Endothelial cell of umbilical vein (primary cell): ENCODE measurements at regions not wholly inside any gene's neighbourhood (a gene's known extent, or its start where the extent isn't known, plus 50 kb on each side); places are given as distances from the start of the nearest gene placed in this dataset.

Source experiments
- BruUV-seq: library from RNA; stranded (reverse); fragments of 400-500 nt; replicated peaks from 2 replicates; lab custom pipeline; 2021; lab: Mats Ljungman, UMichigan
- CTCF ChIA-PET: fragments of 300-600, 350-600 bp; sonication (Branson Sonifier 250); formaldehyde crosslinking; loops from one replicate; lab custom pipeline; 2021; ENCODE audit warnings: antibody characterized with exemption, inconsistent platforms; lab: Charles Lee
- POLR2A ChIA-PET: fragments of 300-600, 350-600 bp; sonication (Branson Sonifier 250); formaldehyde crosslinking; loops from one replicate; lab custom pipeline; 2021; ENCODE audit warnings: antibody characterized with exemption, inconsistent platforms; lab: Charles Lee
- DNase-seq: peaks from one replicate; pipeline ENCODE4 v3.0.0-alpha.2; 2011; ENCODE audit warnings: low read depth, low spot score
- FAIRE-seq: peaks from 2 replicates; lab custom pipeline; 2011; peaks lifted over from hg19 to GRCh38; lab: Jason Lieb, UNC
- H2AFZ ChIP-seq: 2 replicates; pipeline ENCODE4 v1.6.0; 2012; ENCODE audit warnings: low read depth, low read length, control low read depth, inconsistent platforms
- H3K27ac ChIP-seq: 2 replicates; pipeline ENCODE4 v1.5.1; 2011; ENCODE audit warnings: low read depth, mild to moderate bottlenecking, control low read depth, low read length, moderate library complexity; ENCODE audit not compliant: insufficient read depth
- H3K27me3 ChIP-seq, 2 experiments: 2 replicates each; pipeline versions ENCODE4 v1.6.0 to v1.6.1; 2011; ENCODE audit warnings: low read length in 2 of 2, mixed read lengths in 1 of 2; ENCODE audit not compliant: control insufficient read depth in 2 of 2, insufficient read depth in 2 of 2
- H3K36me3 ChIP-seq, 2 experiments: 2 replicates in 1 of 2; 3 replicates in 1 of 2; pipeline ENCODE4 v1.5.1; 2011; ENCODE audit warnings: low read length in 2 of 2, mild to moderate bottlenecking in 1 of 2, moderate library complexity in 1 of 2; ENCODE audit not compliant: control insufficient read depth in 2 of 2, insufficient read depth in 2 of 2; ENCODE audit errors: extremely low read depth in 1 of 2
- H3K4me1 ChIP-seq: 3 replicates; pipeline ENCODE4 v1.5.1; 2011; ENCODE audit warnings: mild to moderate bottlenecking, low read length; ENCODE audit not compliant: control insufficient read depth, insufficient read depth; ENCODE audit errors: extremely low read depth
- H3K4me2 ChIP-seq: 2 replicates; pipeline ENCODE4 v1.6.1; 2011; ENCODE audit warnings: low read length, control low read depth, mixed read lengths; ENCODE audit not compliant: insufficient read depth
- H3K4me3 ChIP-seq, 3 experiments: fragments of 200-600 bp in 1 of 3; sonication (generic), shearing (Covaris generic) in 1 of 3; replicated peaks in 1 of 3; 2 replicates each; pipeline ENCODE4 v1.5.1; 2011 to 2016; ENCODE audit warnings: control low read depth in 3 of 3, low read length in 3 of 3, mild to moderate bottlenecking in 2 of 3, inconsistent platforms in 1 of 3, low read depth in 1 of 3, moderate library complexity in 1 of 3; ENCODE audit not compliant: insufficient read depth in 1 of 3
- H3K79me2 ChIP-seq: 2 replicates; pipeline ENCODE4 v1.6.0; 2012; ENCODE audit warnings: low read length, inconsistent platforms; ENCODE audit not compliant: control insufficient read depth, insufficient read depth
- H3K9ac ChIP-seq: replicated peaks from 2 replicates; pipeline ENCODE3; 2011; ENCODE audit warnings: low read length, control low read depth; ENCODE audit not compliant: insufficient read depth; ENCODE audit errors: extremely low read depth
- H3K9me1 ChIP-seq: replicated peaks from 3 replicates; pipeline ENCODE4 v1.6.0; 2011; ENCODE audit warnings: mild to moderate bottlenecking, low read length; ENCODE audit not compliant: control insufficient read depth, insufficient read depth; ENCODE audit errors: extremely low read depth
- H3K9me3 ChIP-seq: replicated peaks from 2 replicates; pipeline ENCODE4 v1.5.1; 2012; ENCODE audit warnings: low read length, inconsistent platforms; ENCODE audit not compliant: control insufficient read depth, insufficient read depth
- H4K20me1 ChIP-seq: replicated peaks from 2 replicates; pipeline ENCODE3; 2011; ENCODE audit warnings: mild to moderate bottlenecking, low read length; ENCODE audit not compliant: control insufficient read depth, insufficient read depth; ENCODE audit errors: extremely low read depth
- CTCF ChIP-seq, 2 donors: IDR thresholded peaks; 1 replicate in 1 of 2; 2 replicates in 1 of 2; pipeline ENCODE4 v1.5.1; 2011; ENCODE audit warnings: low read length in 2 of 2, mild to moderate bottlenecking in 2 of 2, moderate library complexity in 2 of 2, control low read depth in 1 of 2, inconsistent platforms in 1 of 2, low read depth in 1 of 2; ENCODE audit not compliant: insufficient read depth in 1 of 2; ENCODE audit errors: extremely low read depth in 1 of 2
- EZH2 ChIP-seq: IDR thresholded peaks from 2 replicates; pipeline ENCODE4 v1.6.1; 2012; ENCODE audit warnings: borderline replicate concordance, low read depth, mild to moderate bottlenecking, moderate library complexity, low read length, inconsistent platforms; ENCODE audit not compliant: severe bottlenecking
- FOS ChIP-seq: IDR thresholded peaks from 2 replicates; pipeline ENCODE4 v1.6.1; 2011; ENCODE audit warnings: mild to moderate bottlenecking, low read length, moderate library complexity, borderline replicate concordance; ENCODE audit not compliant: insufficient read depth
- GATA2 ChIP-seq: IDR thresholded peaks from 2 replicates; pipeline ENCODE4 v1.7.0; 2011; ENCODE audit warnings: low read depth, mild to moderate bottlenecking, moderate library complexity, mixed read lengths, low read length; ENCODE audit not compliant: insufficient read length, insufficient read depth
- JUN ChIP-seq: IDR thresholded peaks from 2 replicates; pipeline ENCODE4 v1.6.1; 2011; ENCODE audit warnings: borderline replicate concordance, low read depth; ENCODE audit not compliant: insufficient read length, insufficient read depth
- MAX ChIP-seq: IDR thresholded peaks from 2 replicates; pipeline ENCODE4 v1.6.1; 2011; ENCODE audit not compliant: insufficient read depth, insufficient read length
- MYC ChIP-seq: IDR thresholded peaks from one replicate; pipeline ENCODE4 v1.6.1; 2011; ENCODE audit warnings: mild to moderate bottlenecking, low read depth, low read length
- POLR2A ChIP-seq: IDR thresholded peaks from 2 replicates; pipeline ENCODE4 v1.6.1; 2012; ENCODE audit warnings: low read depth, mild to moderate bottlenecking, control low read depth, low read length
- POLR2AphosphoS5 ChIP-seq: IDR thresholded peaks from 2 replicates; pipeline ENCODE4 v1.6.1; 2012; ENCODE audit warnings: low read depth, mild to moderate bottlenecking, control low read depth, low read length, moderate library complexity; ENCODE audit not compliant: insufficient read depth
- dilution Hi-C: fragments of 300-500 bp; cut with MboI; formaldehyde crosslinking; loops from one replicate; pipeline ENCODE4 v1.15.0; 2019; ENCODE audit warnings: low sequenced_read_pairs; ENCODE audit not compliant: extremely low pct_ligation_motif_present
- intact Hi-C: fragments of 100-400 bp; cut with micrococcal nuclease; formaldehyde crosslinking; loops from one replicate; pipeline ENCODE4 v1.10.0; 2022

DNA sequence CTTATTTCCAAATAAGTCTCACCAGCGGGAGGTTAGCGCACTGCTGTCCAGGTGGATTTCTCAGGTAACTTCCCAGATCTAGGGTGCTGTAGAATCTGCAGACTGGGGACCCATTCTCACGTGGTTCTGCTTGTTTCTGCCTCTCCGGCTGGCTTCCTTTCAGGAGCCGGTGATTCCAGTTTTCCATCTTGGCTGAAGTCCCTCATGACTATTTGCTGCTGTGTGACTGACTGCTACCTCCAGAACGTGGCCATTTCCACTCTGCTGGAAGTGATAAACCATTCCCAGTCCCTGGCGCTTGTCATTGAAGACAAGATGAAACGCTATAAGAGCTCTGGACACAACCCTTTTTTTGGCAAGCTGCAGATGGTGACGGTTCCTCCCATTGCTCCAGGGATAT lies 76.0 kb downstream of the DOP1B start:
- no peak overlapping the region for H2AFZ ChIP-seq
- DNase-seq (no peak), FAIRE-seq (no peak)
- CTCF ChIA-PET = no interaction called here
- no peaks in the 10 kb centered on the region for H3K9me3 ChIP-seq
- dilution Hi-C loops = no loop called here
- H3K36me3 ChIP-seq = peaks cover 0 to 2% of the 10 kb centered on the region in 2 experiments
- no peaks in the 10 kb centered on the region for H3K79me2 ChIP-seq
- H3K4me2 ChIP-seq = no peak overlapping the region
- no peaks in the 10 kb centered on the region for H3K4me1 ChIP-seq
- no peak overlapping the region for H3K27ac ChIP-seq
- no peak overlapping the region for H3K4me3 ChIP-seq
- no peaks in the 10 kb centered on the region for H3K9me1 ChIP-seq
- intact Hi-C loops = no loop called here
- H3K27me3 ChIP-seq = no peaks in the 10 kb centered on the region
- BruUV-seq = no TSS peak
- POLR2A ChIA-PET = no interaction called here
- no peaks in the 10 kb centered on the region for H4K20me1 ChIP-seq
- no peak overlapping the region for H3K9ac ChIP-seq
- TF ChIP-seq GATA2 (no peak), POLR2A (no peak), JUN (no peak), EZH2 (no peak), MAX (no peak), POLR2AphosphoS5 (no peak), CTCF (IDR thresholded peaks at IDR 0.05; ENCODE audit: extremely low read depth in 1 of 2, insufficient read depth in 1 of 2, low read depth in 1 of 2, low read length in 2 of 2) (no peak), FOS (no peak), MYC (no peak)
